SK-N-SH treated with all-trans-retinoic acid at 6 μM for 48 hours (cell line): ENCODE measurements at regions not wholly inside any gene's neighbourhood (a gene's known extent, or its start where the extent isn't known, plus 50 kb on each side); places are given as distances from the start of the nearest gene placed in this dataset.

ENCODE experiments used
- ATAC-seq: fragments of 200-7000 bp; cut with Tn5 transposase; 3 replicates; pipeline ENCODE4 v1.9.1; 2020; ENCODE audit warnings: mild to moderate bottlenecking, moderate library complexity
- ARNTL ChIP-seq: fragments of 450-650 bp; formaldehyde crosslinking; IDR thresholded peaks from 2 replicates; pipeline ENCODE4 v1.5.0; 2020; ENCODE audit warnings: low read depth, mild to moderate bottlenecking, moderate library complexity, borderline replicate concordance
- CREB5 ChIP-seq: fragments of 250-450 bp; sonication (Bioruptor Pico); IDR thresholded peaks from 2 replicates; pipeline ENCODE4 v1.5.1; 2020; ENCODE audit warnings: low read depth, mild to moderate bottlenecking, moderate library complexity
- CSDC2 ChIP-seq: fragments of 250-450 bp; sonication (Bioruptor Pico); IDR thresholded peaks from 2 replicates; pipeline ENCODE4 v1.5.0; 2020; ENCODE audit warnings: mild to moderate bottlenecking, moderate library complexity
- ESRRG ChIP-seq: fragments of 250-450 bp; sonication (Bioruptor Pico); IDR thresholded peaks from 2 replicates; pipeline ENCODE4 v1.6.1; 2021; ENCODE audit warnings: mild to moderate bottlenecking
- GLIS3 ChIP-seq: fragments of 250-450 bp; sonication (Bioruptor Pico); IDR thresholded peaks from 2 replicates; pipeline ENCODE4 v1.5.0; 2020; ENCODE audit warnings: mild to moderate bottlenecking, moderate library complexity
- ISL1 ChIP-seq: fragments of 250-450 bp; sonication (Bioruptor Pico); IDR thresholded peaks from 2 replicates; pipeline ENCODE4 v2.1.2; 2022; ENCODE audit warnings: mild to moderate bottlenecking, moderate library complexity
- OSR1 ChIP-seq: fragments of 250-450 bp; sonication (Bioruptor Pico); IDR thresholded peaks from 2 replicates; pipeline ENCODE4 v1.8.0; 2022; ENCODE audit warnings: moderate library complexity, mild to moderate bottlenecking, inconsistent platforms
- PPARA ChIP-seq: fragments of 250-450 bp; sonication (Bioruptor Pico); IDR thresholded peaks from 2 replicates; pipeline ENCODE4 v1.5.0; 2020; ENCODE audit warnings: mild to moderate bottlenecking, borderline replicate concordance
- RARB ChIP-seq: fragments of 250-450 bp; sonication (Bioruptor Pico); IDR thresholded peaks from 2 replicates; pipeline ENCODE4 v1.8.0; 2021; ENCODE audit warnings: mild to moderate bottlenecking, moderate library complexity
- SNAI2 ChIP-seq: fragments of 250-450 bp; sonication (Bioruptor Pico); IDR thresholded peaks from 2 replicates; pipeline ENCODE4 v1.5.0; 2020; ENCODE audit warnings: mild to moderate bottlenecking, moderate library complexity
- TCF4 ChIP-seq: fragments of 250-450 bp; sonication (Bioruptor Pico); IDR thresholded peaks from 2 replicates; pipeline ENCODE4 v1.8.0; 2021; ENCODE audit warnings: mild to moderate bottlenecking, moderate library complexity, borderline replicate concordance
- TOX ChIP-seq: fragments of 250-450 bp; sonication (Bioruptor Pico); IDR thresholded peaks from 2 replicates; pipeline ENCODE4 v1.8.0; 2021; ENCODE audit warnings: mild to moderate bottlenecking, moderate library complexity, borderline replicate concordance
- ZC3H10 ChIP-seq: fragments of 250-450 bp; sonication (Bioruptor Pico); IDR thresholded peaks from 2 replicates; pipeline ENCODE4 v1.5.1; 2021; ENCODE audit warnings: mild to moderate bottlenecking, moderate library complexity
- ZFP3 ChIP-seq: fragments of 250-450 bp; sonication (Bioruptor Pico); IDR thresholded peaks from 2 replicates; pipeline ENCODE4 v1.5.0; 2020; ENCODE audit warnings: mild to moderate bottlenecking, moderate library complexity
- ZFP30 ChIP-seq: fragments of 450-650 bp; formaldehyde crosslinking; IDR thresholded peaks from 2 replicates; pipeline ENCODE4 v1.5.0; 2022; ENCODE audit warnings: mild to moderate bottlenecking, moderate library complexity
- ZNF565 ChIP-seq: fragments of 450-650 bp; formaldehyde crosslinking; conservative IDR thresholded peaks from 2 replicates; pipeline ENCODE4 v1.5.0; 2020; ENCODE audit warnings: low read depth, mild to moderate bottlenecking, moderate library complexity
- ZNF70 ChIP-seq: fragments of 450-650 bp; formaldehyde crosslinking; IDR thresholded peaks from 2 replicates; pipeline ENCODE4 v1.5.0; 2020; ENCODE audit warnings: mild to moderate bottlenecking, moderate library complexity
- ZNF8 ChIP-seq: fragments of 450-650 bp; formaldehyde crosslinking; IDR thresholded peaks from 2 replicates; pipeline ENCODE4 v1.5.0; 2020; ENCODE audit warnings: mild to moderate bottlenecking, moderate library complexity
- TF ChIP-seq, protein P1 (sequence below): fragments of 250-450 bp; sonication (Bioruptor Pico); IDR thresholded peaks from 2 replicates; pipeline ENCODE4 v1.5.1; 2021; ENCODE audit warnings: mild to moderate bottlenecking, moderate library complexity
- TF ChIP-seq, protein P2 (sequence below): fragments of 250-450 bp; sonication (Bioruptor Pico); IDR thresholded peaks from 2 replicates; pipeline ENCODE4 v1.5.0; 2020; ENCODE audit warnings: mild to moderate bottlenecking, moderate library complexity

DNA sequence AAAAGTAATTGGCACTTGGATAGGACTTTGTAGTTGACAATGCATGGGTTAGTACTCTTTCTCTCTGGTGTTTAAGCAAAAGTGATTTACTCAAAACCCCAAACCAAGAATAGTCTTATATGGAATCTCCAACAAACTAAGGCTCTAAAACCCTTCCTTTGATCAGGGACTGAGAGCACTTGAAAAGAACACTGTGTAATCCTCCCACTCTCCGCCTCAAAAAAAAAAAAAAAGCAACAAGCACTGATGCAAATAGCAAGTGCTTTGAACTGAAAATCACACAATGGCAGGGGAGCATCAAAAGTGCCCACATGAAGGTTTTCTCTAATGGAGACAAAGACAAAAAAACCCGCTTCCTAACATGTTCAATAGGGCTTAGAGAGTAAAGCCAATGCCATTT lies 467.9 kb upstream of the AUTS2 start:
- TF ChIP-seq GLIS3 (no peak), TOX (CRISPR knock-in tag) (no peak), SNAI2 (CRISPR knock-in tag) (no peak)
- no peak for ATAC-seq

DNA sequence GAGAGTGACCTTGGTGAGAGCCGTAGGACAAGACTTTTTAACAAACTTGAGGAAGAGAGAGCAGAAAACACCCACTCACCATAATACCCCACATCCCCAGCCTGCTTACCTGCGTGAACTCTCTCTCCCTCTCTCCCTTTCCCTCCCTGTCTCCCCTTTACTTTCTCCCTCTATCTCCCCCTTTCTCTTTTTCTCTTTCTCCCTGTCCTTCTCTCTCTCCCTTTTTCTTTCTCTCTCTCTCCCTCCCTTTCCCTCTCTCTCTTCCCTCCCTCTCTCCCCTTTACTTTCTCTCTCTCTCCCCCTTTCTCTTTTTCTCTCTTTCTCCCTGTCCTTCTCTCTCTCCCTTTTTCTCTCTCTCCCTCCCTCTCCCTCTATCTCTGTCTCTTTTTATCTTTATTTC lies 464.0 kb upstream of the AUTS2 start:
- TF ChIP-seq TOX (CRISPR knock-in tag) (no peak), SNAI2 (CRISPR knock-in tag) (no peak), ISL1 (CRISPR knock-in tag) (no peak), PPARA (CRISPR knock-in tag) (no peak), ARNTL (CRISPR knock-in tag) (no peak), ZC3H10 (CRISPR knock-in tag) (no peak), CREB5 (CRISPR knock-in tag) (no peak)
- TF ChIP-seq, protein P1, sequence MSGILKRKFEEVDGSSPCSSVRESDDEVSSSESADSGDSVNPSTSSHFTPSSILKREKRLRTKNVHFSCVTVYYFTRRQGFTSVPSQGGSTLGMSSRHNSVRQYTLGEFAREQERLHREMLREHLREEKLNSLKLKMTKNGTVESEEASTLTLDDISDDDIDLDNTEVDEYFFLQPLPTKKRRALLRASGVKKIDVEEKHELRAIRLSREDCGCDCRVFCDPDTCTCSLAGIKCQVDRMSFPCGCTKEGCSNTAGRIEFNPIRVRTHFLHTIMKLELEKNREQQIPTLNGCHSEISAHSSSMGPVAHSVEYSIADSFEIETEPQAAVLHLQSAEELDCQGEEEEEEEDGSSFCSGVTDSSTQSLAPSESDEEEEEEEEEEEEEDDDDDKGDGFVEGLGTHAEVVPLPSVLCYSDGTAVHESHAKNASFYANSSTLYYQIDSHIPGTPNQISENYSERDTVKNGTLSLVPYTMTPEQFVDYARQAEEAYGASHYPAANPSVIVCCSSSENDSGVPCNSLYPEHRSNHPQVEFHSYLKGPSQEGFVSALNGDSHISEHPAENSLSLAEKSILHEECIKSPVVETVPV: no peak
- TF ChIP-seq, protein P2, sequence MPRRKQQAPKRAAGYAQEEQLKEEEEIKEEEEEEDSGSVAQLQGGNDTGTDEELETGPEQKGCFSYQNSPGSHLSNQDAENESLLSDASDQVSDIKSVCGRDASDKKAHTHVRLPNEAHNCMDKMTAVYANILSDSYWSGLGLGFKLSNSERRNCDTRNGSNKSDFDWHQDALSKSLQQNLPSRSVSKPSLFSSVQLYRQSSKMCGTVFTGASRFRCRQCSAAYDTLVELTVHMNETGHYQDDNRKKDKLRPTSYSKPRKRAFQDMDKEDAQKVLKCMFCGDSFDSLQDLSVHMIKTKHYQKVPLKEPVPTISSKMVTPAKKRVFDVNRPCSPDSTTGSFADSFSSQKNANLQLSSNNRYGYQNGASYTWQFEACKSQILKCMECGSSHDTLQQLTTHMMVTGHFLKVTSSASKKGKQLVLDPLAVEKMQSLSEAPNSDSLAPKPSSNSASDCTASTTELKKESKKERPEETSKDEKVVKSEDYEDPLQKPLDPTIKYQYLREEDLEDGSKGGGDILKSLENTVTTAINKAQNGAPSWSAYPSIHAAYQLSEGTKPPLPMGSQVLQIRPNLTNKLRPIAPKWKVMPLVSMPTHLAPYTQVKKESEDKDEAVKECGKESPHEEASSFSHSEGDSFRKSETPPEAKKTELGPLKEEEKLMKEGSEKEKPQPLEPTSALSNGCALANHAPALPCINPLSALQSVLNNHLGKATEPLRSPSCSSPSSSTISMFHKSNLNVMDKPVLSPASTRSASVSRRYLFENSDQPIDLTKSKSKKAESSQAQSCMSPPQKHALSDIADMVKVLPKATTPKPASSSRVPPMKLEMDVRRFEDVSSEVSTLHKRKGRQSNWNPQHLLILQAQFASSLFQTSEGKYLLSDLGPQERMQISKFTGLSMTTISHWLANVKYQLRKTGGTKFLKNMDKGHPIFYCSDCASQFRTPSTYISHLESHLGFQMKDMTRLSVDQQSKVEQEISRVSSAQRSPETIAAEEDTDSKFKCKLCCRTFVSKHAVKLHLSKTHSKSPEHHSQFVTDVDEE (CRISPR knock-in tag): no peak
- ATAC-seq: no peak

- TF ChIP-seq ZFP30 (no peak), SNAI2 (CRISPR knock-in tag) (no peak), ZNF565 (CRISPR knock-in tag) (no peak), RARB (CRISPR knock-in tag) (no peak), TCF4 (CRISPR knock-in tag) (no peak)
- no peak for ATAC-seq
These were observed 450.6 kb upstream of the AUTS2 start for GRCh38 chr7:69147631-69148030.

DNA sequence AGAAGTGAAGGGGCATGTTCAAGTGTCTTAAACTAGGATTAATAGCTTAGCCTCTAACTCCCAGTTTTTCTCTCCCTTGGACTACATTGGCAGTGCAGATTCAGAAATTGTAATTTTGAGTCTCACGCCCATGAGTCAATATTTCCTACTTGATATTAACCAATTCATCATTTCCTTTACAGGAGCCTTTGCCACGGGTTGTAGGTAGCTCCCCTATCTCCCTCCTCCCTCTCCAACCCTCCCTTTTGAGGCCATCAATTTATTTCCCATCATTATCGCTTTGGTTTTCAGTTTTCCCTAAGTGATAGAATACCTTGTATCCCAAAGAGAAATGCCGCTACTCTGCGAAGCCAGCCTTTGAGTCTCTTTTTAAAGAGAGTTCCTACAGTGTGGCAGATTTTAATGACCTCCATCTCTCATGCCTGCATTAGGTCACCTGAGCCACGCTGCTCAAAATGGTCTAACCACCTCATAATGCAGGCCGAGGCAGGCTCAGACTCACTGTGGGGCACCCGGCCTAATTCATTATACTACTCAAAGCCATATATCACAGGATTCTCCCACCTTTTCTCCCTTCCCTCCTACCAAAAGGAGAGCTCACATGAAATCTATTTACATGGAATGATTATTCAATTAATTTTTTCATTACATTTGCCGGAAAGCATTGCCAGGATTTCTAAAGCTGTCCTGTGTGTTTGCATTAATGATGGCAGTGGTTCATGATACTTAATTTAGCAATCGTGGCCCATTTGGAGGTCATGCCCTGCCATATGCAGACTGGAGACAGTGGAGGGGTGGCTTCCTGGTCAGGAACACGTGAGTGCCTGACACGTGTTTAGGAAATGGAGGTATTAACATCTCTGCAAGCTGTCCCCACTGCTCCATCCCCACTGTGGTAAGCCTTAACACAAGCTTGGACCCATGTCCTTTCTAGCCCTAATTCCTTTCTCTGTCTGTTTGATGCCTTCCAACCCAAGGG lies 448.2 kb upstream of the AUTS2 start:
- TF ChIP-seq ESRRG (CRISPR knock-in tag): no peak
- no peak for TF ChIP-seq GLIS3
- TF ChIP-seq ZC3H10 (CRISPR knock-in tag): no peak
- TF ChIP-seq CSDC2 (CRISPR knock-in tag): no peak
- no peak for TF ChIP-seq CREB5 (CRISPR knock-in tag)
- no peak for TF ChIP-seq ISL1 (CRISPR knock-in tag)
- no peak for TF ChIP-seq ZFP3
- TF ChIP-seq TCF4 (CRISPR knock-in tag): no peak
- no peak for TF ChIP-seq ZNF8 (CRISPR knock-in tag)
- TF ChIP-seq OSR1: no peak
- TF ChIP-seq SNAI2 (CRISPR knock-in tag): no peak
- TF ChIP-seq ZNF70 (CRISPR knock-in tag): no peak
- TF ChIP-seq, protein P2 (CRISPR knock-in tag): no peak
- TF ChIP-seq ZFP30: no peak
- no peak for TF ChIP-seq PPARA (CRISPR knock-in tag)
- TF ChIP-seq, protein P1: no peak
- no peak for TF ChIP-seq RARB (CRISPR knock-in tag)
- no peak for ATAC-seq
